ENCODE measurements at regions not wholly inside any gene's neighbourhood (a gene's known extent, or its start where the extent isn't known, plus 50 kb on each side); places are given as distances from the start of the nearest gene placed in this dataset.

DNA sequence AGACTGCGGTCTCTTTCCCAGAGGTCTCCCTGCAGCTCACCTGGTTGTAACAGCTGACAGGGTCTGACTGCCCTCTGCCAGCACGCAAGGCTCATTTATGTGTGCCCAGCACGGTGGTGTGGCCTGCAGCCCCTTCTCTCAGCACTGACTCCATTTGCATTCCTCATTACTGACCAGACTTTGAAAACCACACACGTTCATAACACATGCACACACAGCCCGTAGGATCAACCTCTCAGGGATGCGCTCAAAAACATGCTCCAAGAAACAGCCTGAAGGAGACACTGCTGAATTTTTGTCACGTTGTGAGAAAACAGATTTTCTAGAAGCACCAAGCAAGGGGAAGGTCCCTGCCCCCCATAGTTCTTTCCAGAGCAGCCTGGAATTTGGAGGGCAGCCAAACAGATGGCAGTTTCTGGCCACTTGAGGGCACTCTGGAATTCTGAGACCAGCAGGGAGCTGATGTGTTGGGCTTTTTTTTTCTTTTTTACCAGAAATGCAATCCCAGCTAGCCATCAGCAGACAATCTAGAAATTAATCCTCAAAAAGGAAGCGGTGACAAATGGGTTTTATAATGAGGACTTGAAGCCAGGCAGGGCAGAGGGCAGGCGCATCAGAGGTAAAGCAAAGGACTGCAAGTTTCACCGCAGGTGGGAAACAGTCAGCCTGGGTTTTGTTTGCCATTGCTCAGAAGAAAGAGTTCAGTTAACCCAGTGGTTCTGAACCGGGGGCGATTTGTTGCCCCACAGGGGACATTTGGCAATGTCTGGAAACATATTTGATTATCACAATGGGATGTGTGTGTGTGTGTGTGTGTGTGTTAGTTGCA lies 170.5 kb upstream of the PROK2 start:
- H2AK9ac ChIP-seq (replicated peaks; ENCODE audit: low read depth, low read length, poor library complexity): no peak overlapping the region
- TF ChIP-seq SMC3 (IDR thresholded peaks at IDR 0.05; ENCODE audit: low read depth, low read length) (peak; percentile 84), CHD1 (IDR thresholded peaks at IDR 0.05; ENCODE audit: low read depth, low read length) (no peak), BHLHE40 (IDR thresholded peaks at IDR 0.05; ENCODE audit: low read depth, low read length) (no peak), RAD21 (IDR thresholded peaks at IDR 0.05; ENCODE audit: low read length) (peak; percentile 87)
- TF ChIP-seq, protein P1, sequence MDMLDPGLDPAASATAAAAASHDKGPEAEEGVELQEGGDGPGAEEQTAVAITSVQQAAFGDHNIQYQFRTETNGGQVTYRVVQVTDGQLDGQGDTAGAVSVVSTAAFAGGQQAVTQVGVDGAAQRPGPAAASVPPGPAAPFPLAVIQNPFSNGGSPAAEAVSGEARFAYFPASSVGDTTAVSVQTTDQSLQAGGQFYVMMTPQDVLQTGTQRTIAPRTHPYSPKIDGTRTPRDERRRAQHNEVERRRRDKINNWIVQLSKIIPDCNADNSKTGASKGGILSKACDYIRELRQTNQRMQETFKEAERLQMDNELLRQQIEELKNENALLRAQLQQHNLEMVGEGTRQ (IDR thresholded peaks at IDR 0.05; ENCODE audit: low read depth, low read length): no peak
- TF ChIP-seq, protein P2, sequence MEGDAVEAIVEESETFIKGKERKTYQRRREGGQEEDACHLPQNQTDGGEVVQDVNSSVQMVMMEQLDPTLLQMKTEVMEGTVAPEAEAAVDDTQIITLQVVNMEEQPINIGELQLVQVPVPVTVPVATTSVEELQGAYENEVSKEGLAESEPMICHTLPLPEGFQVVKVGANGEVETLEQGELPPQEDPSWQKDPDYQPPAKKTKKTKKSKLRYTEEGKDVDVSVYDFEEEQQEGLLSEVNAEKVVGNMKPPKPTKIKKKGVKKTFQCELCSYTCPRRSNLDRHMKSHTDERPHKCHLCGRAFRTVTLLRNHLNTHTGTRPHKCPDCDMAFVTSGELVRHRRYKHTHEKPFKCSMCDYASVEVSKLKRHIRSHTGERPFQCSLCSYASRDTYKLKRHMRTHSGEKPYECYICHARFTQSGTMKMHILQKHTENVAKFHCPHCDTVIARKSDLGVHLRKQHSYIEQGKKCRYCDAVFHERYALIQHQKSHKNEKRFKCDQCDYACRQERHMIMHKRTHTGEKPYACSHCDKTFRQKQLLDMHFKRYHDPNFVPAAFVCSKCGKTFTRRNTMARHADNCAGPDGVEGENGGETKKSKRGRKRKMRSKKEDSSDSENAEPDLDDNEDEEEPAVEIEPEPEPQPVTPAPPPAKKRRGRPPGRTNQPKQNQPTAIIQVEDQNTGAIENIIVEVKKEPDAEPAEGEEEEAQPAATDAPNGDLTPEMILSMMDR (conservative IDR thresholded peaks at IDR 0.05; ENCODE audit: low read depth, low read length): peak; percentile 74
- POLR2A ChIA-PET (ENCODE audit: unreplicated experiment): no interaction called here
- H3K36me3 ChIP-seq (ENCODE audit: control insufficient read depth, insufficient read depth, low read length): no peaks in the 10 kb centered on the region
- CTCF ChIA-PET: interaction anchor here (0.7 to 1.0 kb wide), 3 partner anchors 11 to 871 kb away, joined by 3 to 5 read pairs (median 3); no protein-coding TSS in a partner anchor
- H3K4me1 ChIP-seq (ENCODE audit: control insufficient read depth, insufficient read depth, low read length): no peaks in the 10 kb centered on the region
- no peak overlapping the region for H3K9ac ChIP-seq (ENCODE audit: low read depth, low read length)
- H4K8ac ChIP-seq (ENCODE audit: low read depth in 2 of 2, low read length in 2 of 2): no peak overlapping the region
- H4K20me1 ChIP-seq (ENCODE audit: insufficient read depth, low read length): no peaks in the 10 kb centered on the region
- H3K4me2 ChIP-seq (ENCODE audit: low read depth, low read length): no peak overlapping the region
- H3K56ac ChIP-seq (ENCODE audit: extremely low read depth, insufficient read depth, low read length): no peak overlapping the region
- H2AFZ ChIP-seq (replicated peaks; ENCODE audit: low read length, poor library complexity): peak overlapping the region; percentile 33
- H3K4me3 ChIP-seq (ENCODE audit: insufficient read depth, low read depth, low read length): no peak overlapping the region
- no peak overlapping the region for H2BK15ac ChIP-seq (ENCODE audit: low read depth, low read length)
- H3K4ac ChIP-seq (ENCODE audit: low read depth, low read length): no peak overlapping the region
- H3K9me3 ChIP-seq (ENCODE audit: control insufficient read depth, insufficient read depth, low read length): no peaks in the 10 kb centered on the region
- H3K79me1 ChIP-seq (ENCODE audit: low read depth in 1 of 2, low read length in 2 of 2): no peaks in the 10 kb centered on the region
- no peak overlapping the region for H2BK120ac ChIP-seq (ENCODE audit: low read depth, low read length)
- no peak overlapping the region for H3K18ac ChIP-seq (ENCODE audit: low read depth, low read length)
- in situ Hi-C loops (cut with MboI; ENCODE audit: low sequenced_read_pairs) (loop anchor here (10.0 kb wide), 1 partner anchor 869 kb away; no protein-coding TSS in a partner anchor), dilution Hi-C loops (cut with HindIII; ENCODE audit: low sequenced_read_pairs, unreplicated experiment) (no loop called here), intact Hi-C loops (cut with micrococcal nuclease) (loop anchor here (1.0 to 10.0 kb wide), 6 partner anchors 241 to 1132 kb away; partner anchors contain the start of gene RYBP)
- no peak overlapping the region for H3K14ac ChIP-seq (replicated peaks; ENCODE audit: low read depth, low read length)
- DNase-seq: peak; percentile 70
- peak; percentile 85 for ATAC-seq (ENCODE audit: low read depth)
- WGBS, 2 experiments (ENCODE audit: extremely low coverage in 2 of 2, insufficient read length in 1 of 2): 16% methylated on average over 5 of the region's 12 CpGs; no CpG with 5 or more reads in 1 of the 2 experiments
- H4K5ac ChIP-seq (ENCODE audit: low read depth, low read length): no peak overlapping the region
- no peak overlapping the region for H4K91ac ChIP-seq (ENCODE audit: insufficient read depth, low read depth, low read length)
- H3K9me1 ChIP-seq (ENCODE audit: insufficient read depth, low read length): no peaks in the 10 kb centered on the region
- no peak overlapping the region for H3K27ac ChIP-seq (ENCODE audit: insufficient read depth, low read length)
- H2BK5ac ChIP-seq (ENCODE audit: low read depth, low read length, poor library complexity, severe bottlenecking): no peak overlapping the region
- H2AK5ac ChIP-seq (ENCODE audit: low read depth, low read length): no peak overlapping the region
- no peak overlapping the region for H3K23ac ChIP-seq (ENCODE audit: low read depth, low read length)
- BruUV-seq (replicated peaks): no TSS peak
- H2BK20ac ChIP-seq (ENCODE audit: low read depth, low read length): no peak overlapping the region
- H3K27me3 ChIP-seq (ENCODE audit: control insufficient read depth, insufficient read depth, low read length): peaks cover 12% of the 10 kb centered on the region

Measured in IMR-90 (cell line).